Trophoblast cell (in vitro differentiated cells and primary cell): ENCODE measurements at regions not wholly inside any gene's neighbourhood (a gene's known extent, or its start where the extent isn't known, plus 50 kb on each side); places are given as distances from the start of the nearest gene placed in this dataset.
A peak's percentile ranks its signal among the peaks of the same experiment; 100 is the strongest.

ENCODE experiments used
- DNase-seq, 2 donors: peaks; one replicate each; pipeline ENCODE4 v3.0.0-alpha.2; 2016
- H2AFZ ChIP-seq: 2 replicates; pipeline ENCODE4 v1.6.1; 2013; ENCODE audit warnings: low read length, moderate library complexity, mild to moderate bottlenecking; ENCODE audit not compliant: insufficient read depth, poor library complexity
- H2AK5ac ChIP-seq: 2 replicates; pipeline ENCODE4 v1.6.1; 2013; ENCODE audit warnings: mild to moderate bottlenecking, low read length
- H2BK120ac ChIP-seq: 2 replicates; pipeline ENCODE4 v1.6.1; 2013; ENCODE audit warnings: low read length, mild to moderate bottlenecking, moderate library complexity; ENCODE audit not compliant: insufficient read depth, poor library complexity
- H2BK12ac ChIP-seq: 2 replicates; pipeline ENCODE4 v1.6.1; 2013; ENCODE audit warnings: mild to moderate bottlenecking, low read length, moderate library complexity
- H2BK5ac ChIP-seq: 2 replicates; pipeline ENCODE4 v1.6.1; 2013; ENCODE audit warnings: low read length, low read depth, moderate library complexity, mild to moderate bottlenecking; ENCODE audit not compliant: poor library complexity
- H3K14ac ChIP-seq: 2 replicates; pipeline ENCODE4 v1.6.1; 2013; ENCODE audit warnings: mild to moderate bottlenecking, low read length
- H3K18ac ChIP-seq: 2 replicates; pipeline ENCODE4 v1.6.1; 2013; ENCODE audit warnings: mild to moderate bottlenecking, low read length
- H3K23ac ChIP-seq: 2 replicates; pipeline ENCODE4 v1.6.1; 2013; ENCODE audit warnings: low read length
- H3K27ac ChIP-seq: 2 replicates; pipeline ENCODE4 v1.5.1; 2013; ENCODE audit warnings: low read depth, mild to moderate bottlenecking, inconsistent platforms, low read length, moderate library complexity
- H3K27me3 ChIP-seq: 2 replicates; pipeline ENCODE4 v1.6.1; 2013; ENCODE audit warnings: inconsistent platforms, mild to moderate bottlenecking, low read length, moderate library complexity; ENCODE audit not compliant: insufficient read depth
- H3K36me3 ChIP-seq, 2 experiments: 1 replicate in 1 of 2; 2 replicates in 1 of 2; pipeline ENCODE4 v1.6.1; 2013; ENCODE audit warnings: low read length in 2 of 2, mild to moderate bottlenecking in 2 of 2, moderate library complexity in 1 of 2; ENCODE audit not compliant: insufficient read depth in 2 of 2, control insufficient read depth in 1 of 2
- H3K4ac ChIP-seq: 2 replicates; pipeline ENCODE4 v1.6.1; 2013; ENCODE audit warnings: low read depth, mild to moderate bottlenecking, low read length, moderate library complexity
- H3K4me1 ChIP-seq, 2 experiments: 1 replicate in 1 of 2; 2 replicates in 1 of 2; pipeline ENCODE4 v1.6.1; 2013; ENCODE audit warnings: low read length in 2 of 2, mild to moderate bottlenecking in 2 of 2, moderate library complexity in 1 of 2; ENCODE audit not compliant: insufficient read depth in 2 of 2, control insufficient read depth in 1 of 2
- H3K4me2 ChIP-seq: 2 replicates; pipeline ENCODE4 v1.6.1; 2013; ENCODE audit warnings: inconsistent platforms, mild to moderate bottlenecking, low read length, moderate library complexity
- H3K4me3 ChIP-seq: 2 replicates; pipeline ENCODE4 v1.5.1; 2013; ENCODE audit warnings: mild to moderate bottlenecking, low read depth, low read length, inconsistent platforms
- H3K79me1 ChIP-seq: one replicate; pipeline ENCODE4 v1.6.1; 2013; ENCODE audit warnings: low read length
- H3K79me2 ChIP-seq: 2 replicates; pipeline ENCODE4 v1.6.1; 2013; ENCODE audit warnings: low read length, mild to moderate bottlenecking; ENCODE audit not compliant: control insufficient read depth, insufficient read depth, poor library complexity
- H3K9ac ChIP-seq: 2 replicates; pipeline ENCODE4 v1.6.1; 2013; ENCODE audit warnings: mild to moderate bottlenecking, low read length
- H3K9me3 ChIP-seq: 2 replicates; pipeline ENCODE4 v1.6.1; 2013; ENCODE audit warnings: low read depth, mild to moderate bottlenecking, control low read depth, inconsistent platforms, low read length; ENCODE audit not compliant: insufficient read depth
- H4K12ac ChIP-seq: 2 replicates; pipeline ENCODE4 v1.6.1; 2013; ENCODE audit warnings: low read depth, mild to moderate bottlenecking, low read length, moderate library complexity
- H4K8ac ChIP-seq: 2 replicates; pipeline ENCODE4 v1.6.1; 2013; ENCODE audit warnings: low read depth, mild to moderate bottlenecking, low read length, moderate library complexity
- H4K91ac ChIP-seq: one replicate; pipeline ENCODE4 v1.6.1; 2013; ENCODE audit warnings: low read depth, mild to moderate bottlenecking, low read length, moderate library complexity
- WGBS: extraction: QIAGEN DNeasy Blood & Tissue Kit; methylation state at CpG from one replicate; pipeline ENCODE4 v1.1.7; 2013; ENCODE audit warnings: missing lambda C conversion rate; ENCODE audit not compliant: insufficient read length, insufficient coverage; ENCODE audit errors: extremely low coverage; 5-methylcytosine and 5-hydroxymethylcytosine counted together

DNA sequence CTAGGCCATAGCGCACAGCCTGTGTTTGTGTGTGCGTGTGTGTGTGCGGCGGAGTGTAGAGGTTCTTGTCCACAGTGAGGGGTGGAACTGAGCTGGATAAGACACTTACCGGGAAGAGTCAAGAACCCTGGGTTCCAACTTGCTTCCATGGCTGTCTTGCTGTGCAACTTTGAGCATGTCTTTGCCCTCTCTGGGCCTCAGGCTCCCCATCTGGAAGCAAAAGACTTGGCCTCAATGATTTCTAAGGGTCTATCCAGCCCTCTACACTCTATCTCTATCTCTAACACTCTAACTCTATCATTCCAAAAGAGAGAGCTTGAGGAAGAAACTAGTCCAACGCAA, 121.3 kb upstream of the PJA1 start:
- Histone ChIP-seq H3K27me3 (no peaks in the 10 kb centered on the region), H3K23ac (no peak overlapping the region), H4K8ac (no peak overlapping the region), H4K12ac (no peak overlapping the region), H3K4me2 (no peak overlapping the region), H2AFZ (no peak overlapping the region), H3K9me3 (no peaks in the 10 kb centered on the region), H2BK12ac (no peak overlapping the region), H3K79me2 (no peaks in the 10 kb centered on the region), H2BK120ac (no peak overlapping the region), H4K91ac (no peak overlapping the region), H3K4me1 (peaks cover 5 to 6% of the 10 kb centered on the region in 2 experiments), H3K14ac (no peak overlapping the region), H3K4me3 (no peak overlapping the region), H3K79me1 (no peaks in the 10 kb centered on the region), H3K36me3 (no peaks in the 10 kb centered on the region), H2AK5ac (no peak overlapping the region), H3K27ac (no peak overlapping the region), H3K9ac (no peak overlapping the region), H3K4ac (no peak overlapping the region), H3K18ac (no peak overlapping the region), H2BK5ac (no peak overlapping the region)
- no CpG with 5 or more reads among the region's 6 CpGs for WGBS
- DNase-seq: no peak

- no peak overlapping the region for H3K14ac ChIP-seq
- H3K27me3 ChIP-seq: no peaks in the 10 kb centered on the region
- no peak overlapping the region for H2AK5ac ChIP-seq
- H3K4me1 ChIP-seq: peaks cover 5 to 6% of the 10 kb centered on the region in 2 experiments
- H3K9me3 ChIP-seq: no peaks in the 10 kb centered on the region
- no peak overlapping the region for H2BK5ac ChIP-seq
- no peak overlapping the region for H3K4ac ChIP-seq
- H3K4me3 ChIP-seq: no peak overlapping the region
- H3K4me2 ChIP-seq: peak overlapping the region; percentile 58
- H3K18ac ChIP-seq: no peak overlapping the region
- DNase-seq: peak in 1 of 2 donors; percentile 57
- H3K9ac ChIP-seq: no peak overlapping the region
- no peak overlapping the region for H4K12ac ChIP-seq
- no peak overlapping the region for H3K27ac ChIP-seq
- H2BK12ac ChIP-seq: no peak overlapping the region
- H2AFZ ChIP-seq: no peak overlapping the region
- no peaks in the 10 kb centered on the region for H3K79me1 ChIP-seq
- no peak overlapping the region for H2BK120ac ChIP-seq
- H4K91ac ChIP-seq: no peak overlapping the region
- H3K79me2 ChIP-seq: no peaks in the 10 kb centered on the region
- no peak overlapping the region for H4K8ac ChIP-seq
- no peak overlapping the region for H3K23ac ChIP-seq
- no peaks in the 10 kb centered on the region for H3K36me3 ChIP-seq
- WGBS: no CpG with 5 or more reads among the region's 31 CpGs
These were observed 120.8 kb upstream of the PJA1 start for GRCh38 chrX:69285881-69286564.

GRCh38 chrX:69285401-69285877, 120.2 kb upstream of the PJA1 start:
- Histone ChIP-seq H3K27me3 (no peaks in the 10 kb centered on the region), H3K4me1 (peaks cover 5 to 6% of the 10 kb centered on the region in 2 experiments), H3K4me3 (no peak overlapping the region), H4K12ac (no peak overlapping the region), H3K18ac (no peak overlapping the region), H2BK120ac (no peak overlapping the region), H3K79me2 (no peaks in the 10 kb centered on the region), H2BK12ac (no peak overlapping the region), H3K9me3 (no peaks in the 10 kb centered on the region), H3K79me1 (no peaks in the 10 kb centered on the region), H2AFZ (no peak overlapping the region), H3K36me3 (no peaks in the 10 kb centered on the region), H2BK5ac (no peak overlapping the region), H3K14ac (no peak overlapping the region), H3K9ac (no peak overlapping the region), H4K91ac (no peak overlapping the region), H3K23ac (no peak overlapping the region), H3K4me2 (peak overlapping the region; percentile 58), H3K27ac (no peak overlapping the region), H2AK5ac (no peak overlapping the region), H3K4ac (no peak overlapping the region), H4K8ac (no peak overlapping the region)
- DNase-seq: no peak
- no CpG with 5 or more reads among the region's 10 CpGs for WGBS

DNA sequence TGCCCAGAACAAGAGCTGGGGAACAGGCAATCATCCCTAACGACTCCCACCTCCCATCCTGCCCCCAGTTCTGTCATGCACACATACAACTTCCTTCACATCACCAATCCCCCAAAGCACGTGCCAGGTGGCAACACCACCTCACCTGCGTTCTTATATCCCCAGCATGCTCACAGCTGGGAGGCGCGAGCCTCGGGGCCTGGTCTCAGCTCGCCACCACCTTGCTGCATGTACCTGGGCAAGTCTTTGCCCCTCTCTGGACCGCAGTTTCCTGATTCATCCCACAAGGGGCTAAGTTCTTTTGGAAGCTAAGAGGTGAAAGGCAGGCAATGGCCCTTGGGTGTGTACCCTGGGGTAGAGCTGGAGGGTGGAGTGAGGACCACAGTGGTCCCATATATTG, 119.2 kb upstream of the PJA1 start:
- DNase-seq: no peak
- Histone ChIP-seq H3K4ac (no peak overlapping the region), H2AK5ac (no peak overlapping the region), H4K91ac (no peak overlapping the region), H2AFZ (no peak overlapping the region), H3K27ac (no peak overlapping the region), H3K9ac (no peak overlapping the region), H4K8ac (no peak overlapping the region), H3K9me3 (no peaks in the 10 kb centered on the region), H2BK5ac (no peak overlapping the region), H2BK120ac (no peak overlapping the region), H3K27me3 (no peaks in the 10 kb centered on the region), H3K36me3 (no peaks in the 10 kb centered on the region), H3K18ac (no peak overlapping the region), H3K79me1 (no peaks in the 10 kb centered on the region), H3K4me1 (peaks cover 6 to 8% of the 10 kb centered on the region in 2 experiments), H3K23ac (no peak overlapping the region), H3K4me3 (no peak overlapping the region), H2BK12ac (no peak overlapping the region), H3K14ac (no peak overlapping the region), H3K4me2 (no peak overlapping the region), H4K12ac (no peak overlapping the region), H3K79me2 (no peaks in the 10 kb centered on the region)
- no CpG with 5 or more reads among the region's 8 CpGs for WGBS
